NCI-H345 (cell line): ENCODE measurements at regions not wholly inside any gene's neighbourhood (a gene's known extent, or its start where the extent isn't known, plus 50 kb on each side); places are given as distances from the start of the nearest gene placed in this dataset.
"Not testable (repeated sequence)": the region's sequence is repeated elsewhere in the genome, so short reads cannot be mapped to it uniquely, and the experiment has no call there.

Experiments used
- DNase-seq: peaks from one replicate; lab custom pipeline; 2025; lab: John Stamatoyannopoulos, UW

DNA sequence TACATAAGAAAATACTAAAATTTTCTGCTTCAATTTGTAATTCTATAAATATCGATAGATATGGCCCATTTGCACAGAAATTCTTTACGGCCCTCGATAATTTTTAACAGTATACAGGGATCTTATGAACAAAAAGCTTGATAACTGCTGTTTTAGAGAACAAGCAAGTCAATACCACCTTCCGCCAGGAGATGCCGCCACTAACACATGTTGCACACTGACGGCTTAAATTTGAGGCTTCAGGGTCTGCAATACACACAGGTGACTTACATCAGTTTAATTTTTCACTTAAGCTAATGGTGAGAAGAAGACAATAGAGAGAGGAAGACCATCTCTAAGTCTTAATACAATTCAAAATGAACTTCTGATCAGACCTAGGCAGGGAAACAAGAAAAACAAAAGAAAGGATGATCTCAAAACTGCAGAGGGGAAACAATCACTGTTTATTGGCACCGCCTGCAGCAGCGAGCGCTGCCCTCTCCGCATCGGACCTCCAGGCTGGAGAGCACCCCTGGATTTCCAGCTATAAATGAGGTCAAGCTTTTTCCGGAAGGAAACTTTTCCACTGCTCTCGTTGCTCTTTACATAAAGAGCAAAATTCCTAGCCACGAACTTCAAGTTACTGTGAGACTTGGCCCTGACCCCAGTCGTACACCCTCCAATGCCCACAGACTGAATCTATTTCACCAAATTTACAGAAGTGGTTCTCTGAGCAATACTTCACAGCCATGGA is 53.9 kb downstream of the OTOR start:
- peak; percentile 76 for DNase-seq

DNA sequence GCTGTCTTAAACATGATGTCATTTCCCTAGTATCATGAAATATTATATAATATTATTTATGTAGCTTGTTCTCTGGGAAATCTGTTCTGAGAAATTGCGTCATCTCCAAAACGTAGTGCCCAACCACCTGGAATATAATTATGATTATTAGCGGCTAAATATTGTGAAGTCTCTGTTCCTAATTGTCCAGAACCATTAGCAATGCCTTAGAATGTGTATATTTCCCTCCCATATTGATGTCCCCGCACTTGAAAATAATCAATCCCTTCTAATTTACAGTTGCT is 54.4 kb downstream of the OTOR start:
- no peak for DNase-seq

DNA sequence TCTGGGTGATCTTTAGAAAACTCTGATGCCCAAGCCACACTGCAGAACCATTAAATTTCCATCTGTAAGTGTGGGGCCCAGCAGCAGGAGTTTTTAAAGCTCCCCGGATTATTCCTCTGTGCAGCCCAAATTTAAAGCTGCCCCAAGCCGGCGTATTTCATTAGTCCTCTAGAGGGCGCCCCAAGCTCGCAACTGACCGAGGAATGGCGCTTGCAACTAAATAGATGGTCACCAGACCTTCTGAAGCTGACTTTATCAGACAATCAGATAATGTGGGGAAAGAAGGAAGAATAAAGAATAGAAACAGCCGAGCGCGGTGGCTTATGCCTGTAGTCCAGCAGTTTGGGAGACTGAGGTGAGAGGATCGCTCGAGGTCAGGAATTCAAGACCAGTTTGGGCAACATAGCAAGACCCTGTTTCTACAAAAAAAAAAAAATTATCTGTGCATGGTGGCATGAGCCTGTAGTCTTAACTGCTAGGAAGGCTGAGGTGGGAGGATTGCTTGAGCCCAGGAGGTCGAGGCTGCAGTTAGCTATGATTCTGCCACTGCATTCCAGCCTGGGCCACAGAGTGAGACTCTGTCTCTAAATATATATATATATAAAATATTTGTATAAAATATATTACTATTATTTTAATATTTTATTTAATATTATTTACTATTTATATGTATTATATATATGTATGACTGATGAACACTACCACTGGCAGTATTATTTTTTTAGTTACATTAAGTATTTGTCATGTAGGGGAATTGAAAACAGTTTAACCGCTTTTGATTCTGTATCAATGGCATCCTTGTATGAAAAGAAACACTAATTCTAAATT is 56.0 kb downstream of the OTOR start:
- DNase-seq: peak; percentile 74

- DNase-seq: no peak
Observed at GRCh38 chr20:16804793-16805187, 56.6 kb downstream of the OTOR start.

GRCh38 chr20:16806061-16806460 is 57.9 kb downstream of the OTOR start:
- no peak for DNase-seq

DNA sequence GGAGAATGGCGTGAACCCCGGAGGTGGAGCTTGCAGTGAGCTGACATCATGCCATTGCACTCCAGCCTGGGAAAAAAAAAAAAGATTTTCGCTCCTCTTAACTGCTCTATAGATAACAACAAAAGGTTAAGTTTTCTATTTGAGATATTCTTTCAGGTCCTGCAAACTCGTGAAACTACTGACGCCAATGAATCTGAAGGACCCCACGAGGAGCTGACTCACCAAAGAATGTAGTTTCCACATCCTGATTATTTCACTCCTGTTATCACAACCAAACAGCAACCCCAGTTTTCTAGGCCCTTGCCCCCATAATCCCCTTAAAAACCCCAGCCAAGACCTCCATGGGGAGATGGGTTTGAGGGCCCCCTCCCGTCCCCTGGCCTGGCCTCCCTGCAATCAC is 58.7 kb downstream of the OTOR start:
- DNase-seq: no peak

DNA sequence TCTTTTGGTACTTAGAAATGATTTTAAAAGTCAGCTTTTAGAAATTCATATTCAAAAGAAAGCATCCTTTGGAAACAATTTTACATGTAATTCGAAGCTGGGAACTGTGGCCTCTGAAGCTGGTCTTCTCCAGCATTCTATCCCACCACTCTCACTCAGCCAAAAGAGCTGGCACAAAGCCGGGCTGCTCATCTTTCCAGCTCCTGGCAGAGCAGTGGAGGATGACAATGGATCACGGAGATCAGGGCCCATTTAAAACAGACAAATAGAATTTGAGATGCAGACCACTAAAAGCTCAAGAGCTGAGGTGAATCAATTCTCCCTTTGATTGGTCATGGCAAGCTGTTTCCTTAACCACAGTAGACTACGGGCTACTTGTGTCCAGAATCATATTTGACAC is 60.6 kb downstream of the OTOR start:
- peak; percentile 35 for DNase-seq

DNA sequence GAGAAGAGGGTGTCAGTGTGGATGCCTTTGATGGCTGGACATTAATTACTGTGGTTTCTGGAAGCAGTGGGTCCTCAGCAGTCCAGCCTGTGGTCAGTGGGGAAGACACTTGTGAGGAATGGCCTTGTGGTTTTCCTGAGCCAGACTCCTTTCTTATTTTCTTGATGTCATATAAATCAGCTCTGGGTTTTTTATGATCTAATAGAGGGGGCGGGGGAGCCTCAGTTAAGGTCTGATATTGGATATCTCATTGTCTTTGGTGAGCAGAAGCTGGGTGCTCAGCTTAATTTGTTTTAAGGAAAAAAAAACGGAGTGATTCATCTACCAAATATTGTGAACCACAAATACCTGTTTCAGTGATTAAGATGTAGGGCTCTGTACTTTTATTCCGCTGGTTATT is 62.1 kb downstream of the OTOR start:
- no peak for DNase-seq

GRCh38 chr20:16816192-16816591 is 68.0 kb downstream of the OTOR start:
- DNase-seq: no peak

DNA sequence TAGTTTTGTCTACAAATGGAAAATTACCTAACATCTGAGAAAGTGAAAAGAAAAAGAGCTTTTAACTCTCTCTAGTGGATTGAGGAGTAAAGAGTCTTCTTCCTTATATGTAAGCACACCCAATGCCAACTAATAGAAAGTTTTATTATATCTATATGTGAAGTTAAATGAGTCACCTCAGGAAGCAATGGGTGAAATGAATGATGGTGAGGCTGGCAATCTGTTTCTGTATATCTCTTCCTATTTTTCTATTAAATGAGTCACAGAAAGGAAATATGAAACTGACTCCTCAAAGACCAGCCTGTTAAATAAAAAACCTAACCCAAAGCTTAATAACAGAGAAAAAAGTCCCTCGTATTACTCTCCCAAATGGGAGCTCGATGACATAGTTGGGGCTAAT is 71.3 kb downstream of the OTOR start:
- DNase-seq: no peak

DNA sequence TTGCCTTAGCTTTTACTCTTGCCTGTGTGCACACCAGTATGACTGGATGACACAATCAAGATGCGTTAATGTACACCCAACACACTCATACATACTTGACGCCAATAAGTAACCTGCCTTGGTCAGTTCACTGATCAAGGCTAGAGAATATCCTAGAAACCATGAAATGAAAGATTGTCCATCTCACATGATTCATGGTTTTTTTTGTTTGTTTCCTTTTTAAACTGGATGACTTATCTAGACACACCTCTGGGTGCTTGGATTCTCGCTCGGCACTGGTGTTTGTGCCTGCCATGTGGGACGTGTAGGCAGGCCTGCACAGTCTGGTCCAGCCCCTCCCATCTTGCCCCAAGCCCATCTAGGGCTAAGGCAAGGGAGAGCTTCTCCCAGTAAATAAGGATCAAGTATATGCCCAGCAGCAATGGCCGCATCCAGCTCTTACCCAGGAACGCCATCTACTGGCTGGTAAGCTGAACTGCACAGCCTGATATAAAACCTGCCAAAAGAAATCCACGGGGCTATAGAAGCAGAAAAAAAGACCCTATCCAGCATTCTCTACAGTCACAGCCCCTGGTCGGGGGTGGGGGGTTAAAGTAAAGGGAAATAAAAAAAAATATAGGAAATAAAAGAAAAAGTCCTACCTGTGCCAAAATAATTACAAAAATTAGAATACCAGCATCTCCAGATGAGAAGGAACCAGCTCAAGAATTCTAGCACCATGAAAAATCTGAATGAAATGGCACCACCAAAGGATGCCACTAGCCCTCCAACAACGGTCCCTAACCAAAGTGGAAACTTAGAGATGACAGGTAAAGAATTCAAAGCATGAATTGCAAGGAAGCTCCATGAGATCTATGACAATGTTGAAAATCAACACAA is 73.3 kb downstream of the OTOR start:
- DNase-seq: peak; percentile 54

DNA sequence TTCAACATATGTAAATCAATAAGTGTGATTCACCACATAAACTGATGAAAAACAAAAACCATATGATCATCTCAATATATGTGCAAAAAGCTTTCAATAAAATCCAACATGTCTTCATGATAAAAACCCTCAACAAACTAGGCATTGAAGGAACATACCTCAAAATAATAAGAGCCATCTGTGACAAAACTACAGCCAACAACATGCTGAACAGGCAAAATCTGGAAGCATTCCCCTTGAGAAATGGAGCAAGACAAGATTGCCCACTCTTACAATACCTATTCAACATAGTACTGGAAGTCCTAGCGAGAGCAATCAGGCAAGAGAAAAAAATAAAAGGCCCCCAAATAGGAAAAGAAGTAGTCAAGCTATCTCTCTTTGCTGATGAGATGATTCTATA is 76.5 kb downstream of the OTOR start:
- DNase-seq: no peak

GRCh38 chr20:16828666-16829305 is 80.6 kb downstream of the OTOR start:
- no peak for DNase-seq

GRCh38 chr20:16835690-16836089 is 87.5 kb downstream of the OTOR start:
- not testable (repeated sequence) for DNase-seq

GRCh38 chr20:16842486-16843120 is 94.4 kb downstream of the OTOR start:
- DNase-seq: no peak

GRCh38 chr20:16844406-16844805 is 96.2 kb downstream of the OTOR start:
- DNase-seq: no peak

GRCh38 chr20:16846006-16846405 is 97.8 kb downstream of the OTOR start:
- DNase-seq: no peak

GRCh38 chr20:16848061-16848460 is 99.9 kb downstream of the OTOR start:
- DNase-seq: no peak

DNA sequence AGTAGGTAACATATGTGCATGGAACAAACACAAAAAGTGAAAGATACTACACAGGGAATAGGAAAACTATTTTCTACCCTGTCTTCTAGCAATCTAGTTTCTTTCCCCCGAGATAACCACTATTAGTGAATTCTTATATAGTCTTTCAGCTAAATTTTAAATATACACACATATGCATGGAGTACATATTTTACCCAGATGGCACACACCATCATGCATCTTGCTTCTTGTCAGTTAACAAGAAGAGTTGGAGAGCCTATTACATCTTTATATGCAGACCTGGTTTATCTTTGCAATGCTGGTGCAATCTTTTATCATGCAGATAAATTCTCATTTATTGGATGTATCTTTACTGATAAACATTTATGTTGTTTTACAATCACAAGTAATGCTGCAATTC is 100.4 kb downstream of the OTOR start:
- no peak for DNase-seq

- DNase-seq: no peak
Observed at GRCh38 chr20:16860914-16861313, 112.8 kb downstream of the OTOR start.

DNA sequence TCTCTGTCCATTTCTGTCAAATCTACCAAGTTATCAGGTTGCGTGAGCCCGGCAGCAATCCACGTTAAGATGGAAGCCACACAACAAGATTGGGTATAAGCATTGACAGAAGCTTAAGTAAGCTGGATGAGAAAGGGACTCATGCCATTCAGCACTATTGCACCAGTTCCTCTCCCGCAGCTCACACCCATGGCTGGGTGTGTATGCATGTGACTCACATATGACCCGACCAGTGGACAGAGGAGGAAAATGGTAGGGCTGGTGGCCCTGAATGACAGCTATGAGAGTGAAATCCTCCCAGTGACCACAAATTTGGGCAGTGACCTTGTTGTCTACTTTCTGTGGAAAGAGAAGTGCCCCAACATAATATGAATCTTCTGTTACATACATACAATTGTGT is 113.5 kb downstream of the OTOR start:
- no peak for DNase-seq

DNA sequence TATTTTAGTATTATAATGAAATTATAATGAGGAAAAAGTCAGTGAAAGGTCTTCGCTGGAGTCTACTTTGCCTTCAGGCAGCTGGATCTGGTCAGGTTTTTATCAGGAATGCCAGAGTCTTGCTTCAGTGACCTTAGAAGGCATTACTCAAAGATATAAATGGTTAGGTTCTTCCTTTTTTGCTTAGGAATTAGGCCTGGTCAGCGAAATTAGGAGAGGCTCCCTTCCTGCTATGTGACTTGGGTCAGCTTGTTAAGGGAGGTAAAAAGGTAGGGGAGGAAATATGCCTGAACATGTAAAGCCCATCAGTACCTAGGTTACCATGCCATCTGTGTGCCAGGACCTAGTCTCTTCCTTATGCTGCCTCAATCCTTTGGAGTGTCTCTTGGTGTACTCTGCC is 115.1 kb downstream of the OTOR start:
- no peak for DNase-seq
